Cardiac muscle cell (in vitro differentiated cells and primary cell): ENCODE measurements at regions not wholly inside any gene's neighbourhood (a gene's known extent, or its start where the extent isn't known, plus 50 kb on each side); places are given as distances from the start of the nearest gene placed in this dataset.

Experiments used
- DNase-seq, 2 donors: peaks; one replicate each; pipeline versions ENCODE4 v3.0.0 to v3.0.0-alpha.2; 2010 to 2017; ENCODE audit warnings: low read depth in 1 of 2, low spot score in 1 of 2
- H3K27ac ChIP-seq: fragments of 200-600 bp; sonication (generic); 2 replicates; pipeline ENCODE4 v1.5.1; 2016
- H3K27me3 ChIP-seq: fragments of 200-600 bp; sonication (generic); 2 replicates; pipeline ENCODE4 v1.6.0; 2016; ENCODE audit warnings: control low read depth
- H3K36me3 ChIP-seq: fragments of 200-600 bp; sonication (generic); 2 replicates; pipeline ENCODE4 v1.5.1; 2016; ENCODE audit warnings: control low read depth
- H3K4me1 ChIP-seq: fragments of 200-600 bp; sonication (generic); 2 replicates; pipeline ENCODE4 v1.8.1; 2017; ENCODE audit warnings: low read depth, mild to moderate bottlenecking, mixed run types
- H3K4me3 ChIP-seq: fragments of 200-600 bp; sonication (generic); 2 replicates; pipeline ENCODE4 v1.5.1; 2016; ENCODE audit warnings: mild to moderate bottlenecking
- H3K9me3 ChIP-seq: fragments of 200-600 bp; sonication (generic); 2 replicates; pipeline ENCODE4 v1.5.1; 2017; ENCODE audit warnings: low read depth, mild to moderate bottlenecking, control low read depth
- TF ChIP-seq, protein P1 (sequence below): IDR thresholded peaks from 2 replicates; pipeline ENCODE4 v1.5.1; 2012; ENCODE audit warnings: low read depth, mild to moderate bottlenecking, low read length

DNA sequence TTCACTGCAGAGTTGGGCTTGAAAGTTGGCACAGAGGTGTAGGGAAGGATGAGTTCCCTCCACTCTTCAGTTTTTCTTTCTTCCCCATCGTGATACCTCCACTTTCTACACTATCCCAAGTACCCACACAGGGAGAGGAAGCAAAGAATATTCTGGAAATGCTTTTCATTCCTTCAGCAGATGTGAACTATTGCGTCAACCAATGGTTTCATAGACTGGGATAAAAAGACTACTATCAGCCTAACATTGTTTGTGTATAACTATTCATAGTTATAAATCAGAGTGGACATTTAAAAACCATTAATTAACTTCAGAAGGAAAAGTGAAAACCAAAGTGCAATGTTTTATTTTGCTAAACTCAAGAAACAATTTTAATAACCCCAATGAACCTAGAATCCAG is 63.6 kb upstream of the MAMDC2 start:
- TF ChIP-seq, protein P1, sequence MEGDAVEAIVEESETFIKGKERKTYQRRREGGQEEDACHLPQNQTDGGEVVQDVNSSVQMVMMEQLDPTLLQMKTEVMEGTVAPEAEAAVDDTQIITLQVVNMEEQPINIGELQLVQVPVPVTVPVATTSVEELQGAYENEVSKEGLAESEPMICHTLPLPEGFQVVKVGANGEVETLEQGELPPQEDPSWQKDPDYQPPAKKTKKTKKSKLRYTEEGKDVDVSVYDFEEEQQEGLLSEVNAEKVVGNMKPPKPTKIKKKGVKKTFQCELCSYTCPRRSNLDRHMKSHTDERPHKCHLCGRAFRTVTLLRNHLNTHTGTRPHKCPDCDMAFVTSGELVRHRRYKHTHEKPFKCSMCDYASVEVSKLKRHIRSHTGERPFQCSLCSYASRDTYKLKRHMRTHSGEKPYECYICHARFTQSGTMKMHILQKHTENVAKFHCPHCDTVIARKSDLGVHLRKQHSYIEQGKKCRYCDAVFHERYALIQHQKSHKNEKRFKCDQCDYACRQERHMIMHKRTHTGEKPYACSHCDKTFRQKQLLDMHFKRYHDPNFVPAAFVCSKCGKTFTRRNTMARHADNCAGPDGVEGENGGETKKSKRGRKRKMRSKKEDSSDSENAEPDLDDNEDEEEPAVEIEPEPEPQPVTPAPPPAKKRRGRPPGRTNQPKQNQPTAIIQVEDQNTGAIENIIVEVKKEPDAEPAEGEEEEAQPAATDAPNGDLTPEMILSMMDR: no peak
- Histone ChIP-seq H3K9me3 (no peaks in the 10 kb centered on the region), H3K27me3 (no peaks in the 10 kb centered on the region), H3K4me3 (no peak overlapping the region), H3K27ac (no peak overlapping the region), H3K36me3 (no peaks in the 10 kb centered on the region), H3K4me1 (no peaks in the 10 kb centered on the region)
- DNase-seq: no peak

DNA sequence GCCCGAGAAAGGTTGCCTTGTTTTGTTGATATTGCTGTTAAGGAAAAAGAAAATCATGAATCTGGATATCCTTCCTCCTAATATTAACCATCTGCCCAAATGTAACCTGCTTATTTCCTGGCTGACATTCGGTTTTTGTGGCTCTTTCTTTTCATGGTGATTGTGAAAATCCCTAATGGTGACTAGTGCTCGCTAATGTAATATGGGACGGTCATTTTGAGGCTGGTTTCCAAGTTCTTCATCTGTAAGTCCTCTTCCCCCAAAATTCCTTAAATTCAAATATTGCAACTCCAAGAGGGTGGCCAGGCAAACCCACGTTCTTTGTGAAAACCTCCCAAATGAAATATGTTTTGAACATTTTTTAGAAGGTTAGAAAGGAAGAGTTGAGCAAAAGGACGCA is 63.1 kb upstream of the MAMDC2 start:
- Histone ChIP-seq H3K9me3 (no peaks in the 10 kb centered on the region), H3K4me1 (no peaks in the 10 kb centered on the region), H3K36me3 (no peaks in the 10 kb centered on the region), H3K4me3 (no peak overlapping the region), H3K27ac (no peak overlapping the region), H3K27me3 (no peaks in the 10 kb centered on the region)
- DNase-seq: no peak
- TF ChIP-seq, protein P1: no peak

DNA sequence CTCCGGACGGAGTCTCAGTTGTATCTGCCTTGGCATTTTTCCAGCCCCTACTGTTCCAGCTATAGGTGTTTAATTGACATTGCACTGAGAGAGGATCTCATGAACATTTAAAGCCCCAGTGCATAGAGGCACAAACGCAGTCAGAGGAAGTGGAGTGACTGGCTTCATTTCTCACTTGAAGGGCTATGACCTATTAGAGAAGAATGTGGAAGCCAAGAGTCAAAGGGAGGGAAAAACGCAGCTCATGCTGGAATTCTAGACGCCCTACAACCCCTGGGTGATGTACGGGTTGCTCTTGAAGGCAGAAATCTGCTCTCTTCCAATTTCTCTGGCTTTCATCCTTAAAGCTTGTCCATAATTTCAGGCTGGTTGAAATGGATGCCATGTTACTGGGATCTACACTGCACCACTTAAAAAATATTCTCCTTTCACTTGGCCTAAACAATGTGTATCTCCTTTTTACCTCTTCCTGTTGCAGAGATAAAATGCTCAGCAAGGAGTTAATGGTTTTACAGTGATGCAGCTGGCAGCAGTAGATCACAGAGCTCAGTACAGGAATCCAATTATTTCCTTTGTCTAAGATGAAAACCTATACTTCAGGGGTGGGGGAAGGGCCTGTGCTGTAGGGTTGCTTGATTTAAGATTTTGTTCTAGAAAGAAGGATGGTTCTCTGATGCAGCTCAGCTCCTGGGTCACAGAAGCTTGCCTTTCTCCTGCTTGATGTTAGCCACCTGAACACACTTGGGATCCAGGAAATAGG is 61.8 kb upstream of the MAMDC2 start:
- Histone ChIP-seq H3K4me3 (no peak overlapping the region), H3K4me1 (no peaks in the 10 kb centered on the region), H3K36me3 (no peaks in the 10 kb centered on the region), H3K27me3 (no peaks in the 10 kb centered on the region), H3K27ac (no peak overlapping the region), H3K9me3 (no peaks in the 10 kb centered on the region)
- peak in 1 of 2 donors; percentile 61 for DNase-seq
- TF ChIP-seq, protein P1: no peak

DNA sequence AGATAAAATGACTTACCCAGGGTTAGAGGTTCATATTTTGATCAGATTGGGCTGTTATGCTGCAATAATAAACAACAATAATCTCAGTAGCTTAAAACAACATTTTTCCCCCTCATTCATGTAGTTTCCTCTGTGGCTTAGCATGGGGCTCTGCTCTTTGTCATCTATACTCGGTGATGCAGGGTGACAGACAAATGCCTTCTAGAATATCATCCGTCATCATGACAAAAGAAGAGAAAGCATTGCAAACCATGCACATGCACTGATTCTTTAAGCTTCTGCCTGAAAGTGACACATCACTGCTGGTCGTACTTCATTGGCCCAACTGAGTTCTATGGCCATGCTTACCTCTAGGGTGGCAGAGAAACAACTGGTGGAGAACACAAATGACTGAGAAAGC is 58.8 kb upstream of the MAMDC2 start:
- H3K27me3 ChIP-seq: no peaks in the 10 kb centered on the region
- no peak overlapping the region for H3K4me3 ChIP-seq
- H3K4me1 ChIP-seq: no peaks in the 10 kb centered on the region
- H3K9me3 ChIP-seq: no peaks in the 10 kb centered on the region
- no peak overlapping the region for H3K27ac ChIP-seq
- DNase-seq: no peak
- TF ChIP-seq, protein P1: no peak
- no peaks in the 10 kb centered on the region for H3K36me3 ChIP-seq

DNA sequence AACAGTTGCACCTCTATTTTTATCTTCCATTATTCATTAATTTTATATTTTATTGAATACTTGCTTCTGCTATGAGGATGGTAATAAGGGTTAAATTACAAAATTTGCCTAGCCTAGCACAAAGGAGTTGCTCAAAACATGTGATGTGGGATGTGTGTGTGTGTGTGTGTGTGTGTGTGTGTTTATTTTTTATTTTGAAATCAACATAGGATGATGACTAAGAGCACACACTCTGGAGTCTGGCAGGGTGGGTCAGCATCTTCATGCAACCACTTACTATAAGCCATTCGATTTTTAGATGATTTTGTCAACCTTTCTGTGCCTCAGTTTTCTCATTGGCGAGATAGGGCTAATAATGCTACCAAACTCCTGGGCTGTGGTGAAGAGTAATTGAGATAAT is 57.7 kb upstream of the MAMDC2 start:
- no peak for DNase-seq
- no peaks in the 10 kb centered on the region for H3K36me3 ChIP-seq
- H3K27ac ChIP-seq: no peak overlapping the region
- no peak overlapping the region for H3K4me3 ChIP-seq
- no peaks in the 10 kb centered on the region for H3K9me3 ChIP-seq
- H3K4me1 ChIP-seq: no peaks in the 10 kb centered on the region
- TF ChIP-seq, protein P1: no peak
- H3K27me3 ChIP-seq: no peaks in the 10 kb centered on the region
